Small intestine (tissue), 7 donors: ENCODE measurements at regions not wholly inside any gene's neighbourhood (a gene's known extent, or its start where the extent isn't known, plus 50 kb on each side); places are given as distances from the start of the nearest gene placed in this dataset.

ENCODE experiments used
- DNase-seq, 2 donors: peaks; one replicate each; pipeline versions ENCODE4 v3.0.0 to v3.0.0-alpha.2; 2013
- FAIRE-seq: peaks from 2 replicates; lab custom pipeline; 2012; peaks lifted over from hg19 to GRCh38; lab: Jason Lieb, UNC
- H3K27ac ChIP-seq, 3 donors: one replicate each; pipeline ENCODE4 v1.5.1; 2013; ENCODE audit warnings: low read length in 2 of 3, mild to moderate bottlenecking in 2 of 3, control low read depth in 1 of 3, inconsistent platforms in 1 of 3, low read depth in 1 of 3, moderate library complexity in 1 of 3
- H3K27me3 ChIP-seq, 3 donors: one replicate each; pipeline ENCODE4 v1.6.1; 2013; ENCODE audit warnings: low read length in 3 of 3, inconsistent platforms in 1 of 3; ENCODE audit not compliant: control insufficient read depth in 3 of 3, insufficient read depth in 3 of 3
- H3K36me3 ChIP-seq, 3 donors: one replicate each; pipeline ENCODE4 v1.6.1; 2013; ENCODE audit warnings: low read length in 3 of 3, inconsistent platforms in 1 of 3, low read depth in 1 of 3, mild to moderate bottlenecking in 1 of 3, moderate library complexity in 1 of 3; ENCODE audit not compliant: control insufficient read depth in 3 of 3, insufficient read depth in 2 of 3
- H3K4me1 ChIP-seq, 3 donors: one replicate each; pipeline ENCODE4 v1.6.1; 2013; ENCODE audit warnings: low read length in 2 of 3, inconsistent platforms in 1 of 3, low read depth in 1 of 3, mild to moderate bottlenecking in 1 of 3, moderate library complexity in 1 of 3; ENCODE audit not compliant: control insufficient read depth in 3 of 3, insufficient read depth in 2 of 3
- H3K4me3 ChIP-seq, 3 donors: one replicate each; pipeline ENCODE4 v1.5.1; 2013; ENCODE audit warnings: low read length in 3 of 3, control low read depth in 1 of 3, inconsistent platforms in 1 of 3, low read depth in 1 of 3, mild to moderate bottlenecking in 1 of 3, moderate library complexity in 1 of 3
- H3K9me3 ChIP-seq, 2 donors: one replicate each; pipeline ENCODE4 v1.6.1; 2013; ENCODE audit warnings: low read depth in 1 of 2, low read length in 1 of 2; ENCODE audit not compliant: control insufficient read depth in 2 of 2, insufficient read depth in 1 of 2
- WGBS, 3 donors: extraction: QIAGEN DNeasy Blood & Tissue Kit; methylation state at CpG; one replicate each; pipeline ENCODE4 v1.1.7; 2013; 5-methylcytosine and 5-hydroxymethylcytosine counted together
- donor health status: healthy with polysubstance abuse.
- donor health status: control.
- donor health status: control.
- donor health status: Bipolar disorder and iron deficiency.
- donor health status: healthy.

- DNase-seq (no peak), FAIRE-seq (no peak)
- Histone ChIP-seq H3K27ac (no peak overlapping the region), H3K9me3 (no peaks in the 10 kb centered on the region), H3K4me3 (no peak overlapping the region), H3K27me3 (no peaks in the 10 kb centered on the region), H3K4me1 (no peaks in the 10 kb centered on the region), H3K36me3 (no peaks in the 10 kb centered on the region)
- WGBS, 3 donors = 64 to 73% (median 71%) methylated on average over 5 of the region's 5 CpGs
Observed at GRCh38 chr5:159695741-159696294, 220.5 kb upstream of the ADRA1B start.

GRCh38 chr5:159697530-159697929 lies 218.8 kb upstream of the ADRA1B start:
- H3K4me1 ChIP-seq = no peaks in the 10 kb centered on the region
- H3K36me3 ChIP-seq = no peaks in the 10 kb centered on the region
- no peak overlapping the region for H3K4me3 ChIP-seq
- H3K9me3 ChIP-seq = no peaks in the 10 kb centered on the region
- no peak overlapping the region for H3K27ac ChIP-seq
- FAIRE-seq = no peak
- no peaks in the 10 kb centered on the region for H3K27me3 ChIP-seq
- no peak for DNase-seq

GRCh38 chr5:159698322-159698721 lies 218.0 kb upstream of the ADRA1B start:
- Histone ChIP-seq H3K27ac (no peak overlapping the region), H3K4me3 (no peak overlapping the region), H3K4me1 (no peaks in the 10 kb centered on the region), H3K36me3 (no peaks in the 10 kb centered on the region), H3K27me3 (no peaks in the 10 kb centered on the region), H3K9me3 (no peaks in the 10 kb centered on the region)
- DNase-seq = no peak
- FAIRE-seq = no peak

GRCh38 chr5:159700016-159700415 lies 216.3 kb upstream of the ADRA1B start:
- no peaks in the 10 kb centered on the region for H3K27me3 ChIP-seq
- no peaks in the 10 kb centered on the region for H3K9me3 ChIP-seq
- DNase-seq (no peak), FAIRE-seq (no peak)
- no peak overlapping the region for H3K4me3 ChIP-seq
- H3K4me1 ChIP-seq = no peaks in the 10 kb centered on the region
- H3K27ac ChIP-seq = no peak overlapping the region
- H3K36me3 ChIP-seq = no peaks in the 10 kb centered on the region

GRCh38 chr5:159702301-159702700 lies 214.0 kb upstream of the ADRA1B start:
- Histone ChIP-seq H3K4me1 (no peaks in the 10 kb centered on the region), H3K9me3 (no peaks in the 10 kb centered on the region), H3K27ac (no peak overlapping the region), H3K36me3 (no peaks in the 10 kb centered on the region), H3K4me3 (no peak overlapping the region), H3K27me3 (no peaks in the 10 kb centered on the region)
- WGBS, 3 donors = 79 to 84% (median 79%) methylated on average over 4 of the region's 4 CpGs
- no peak for FAIRE-seq
- no peak for DNase-seq

- FAIRE-seq = no peak
- Histone ChIP-seq H3K36me3 (no peaks in the 10 kb centered on the region), H3K9me3 (peaks cover 0 to 2% of the 10 kb centered on the region in 2 donors), H3K27me3 (no peaks in the 10 kb centered on the region), H3K27ac (no peak overlapping the region), H3K4me3 (no peak overlapping the region), H3K4me1 (no peaks in the 10 kb centered on the region)
- DNase-seq = no peak
- WGBS, 3 donors = 80 to 98% (median 87%) methylated on average over 1 of the region's 1 CpG
Observed at GRCh38 chr5:159702826-159703225, 213.5 kb upstream of the ADRA1B start.

GRCh38 chr5:159704160-159704559 lies 212.1 kb upstream of the ADRA1B start:
- H3K4me3 ChIP-seq = no peak overlapping the region
- 52 to 61% (median 56%) methylated on average over 3 of the region's 3 CpGs for WGBS, 3 donors
- H3K9me3 ChIP-seq = peaks cover 0 to 4% of the 10 kb centered on the region in 2 donors
- no peaks in the 10 kb centered on the region for H3K27me3 ChIP-seq
- DNase-seq (no peak), FAIRE-seq (no peak)
- H3K36me3 ChIP-seq = no peaks in the 10 kb centered on the region
- H3K27ac ChIP-seq = no peak overlapping the region
- no peaks in the 10 kb centered on the region for H3K4me1 ChIP-seq

GRCh38 chr5:159705948-159706347 lies 210.3 kb upstream of the ADRA1B start:
- WGBS, 3 donors = 85 to 92% (median 90%) methylated on average over 3 of the region's 3 CpGs
- FAIRE-seq = no peak
- H3K4me1 ChIP-seq = no peaks in the 10 kb centered on the region
- H3K27ac ChIP-seq = no peak overlapping the region
- H3K4me3 ChIP-seq = no peak overlapping the region
- H3K9me3 ChIP-seq = peaks cover 0 to 4% of the 10 kb centered on the region in 2 donors
- H3K27me3 ChIP-seq = no peaks in the 10 kb centered on the region
- no peaks in the 10 kb centered on the region for H3K36me3 ChIP-seq
- DNase-seq = no peak

- H3K36me3 ChIP-seq = no peaks in the 10 kb centered on the region
- 79 to 89% (median 86%) methylated on average over 3 of the region's 3 CpGs for WGBS, 3 donors
- FAIRE-seq (no peak), DNase-seq (no peak)
- H3K27ac ChIP-seq = no peak overlapping the region
- no peaks in the 10 kb centered on the region for H3K4me1 ChIP-seq
- H3K27me3 ChIP-seq = no peaks in the 10 kb centered on the region
- no peak overlapping the region for H3K4me3 ChIP-seq
- peaks cover 0 to 4% of the 10 kb centered on the region in 2 donors for H3K9me3 ChIP-seq
Observed at GRCh38 chr5:159708090-159708489, 208.2 kb upstream of the ADRA1B start.
